GM12878 (cell line): ENCODE measurements at regions not wholly inside any gene's neighbourhood (a gene's known extent, or its start where the extent isn't known, plus 50 kb on each side); places are given as distances from the start of the nearest gene placed in this dataset.

Experiments
- ATAC-seq: fragments of 200-7000 bp; cut with Tn5 transposase; 3 replicates; pipeline ENCODE4 v1.9.1; 2020; ENCODE audit warnings: mild to moderate bottlenecking, moderate library complexity
- BruUV-seq: library from RNA; stranded (reverse); fragments of 400-500 nt; replicated peaks from 2 replicates; lab custom pipeline; 2021; lab: Mats Ljungman, UMichigan
- CTCF ChIA-PET: fragments of 300-600 bp; sonication (Branson Sonifier 250); formaldehyde crosslinking; extraction: SDS; loops from one replicate; lab custom pipeline; 2021; ENCODE audit warnings: inconsistent platforms; lab: Yijun Ruan, JAX
- POLR2A ChIA-PET: fragments of 350-600 bp; formaldehyde crosslinking; extraction: SDS; loops from one replicate; lab custom pipeline; 2021; ENCODE audit warnings: inconsistent platforms; lab: Charles Lee
- RAD21 ChIA-PET: fragments of 300-600 bp; sonication (Branson Sonifier 250); formaldehyde crosslinking; loops from one replicate; lab custom pipeline; 2023; ENCODE audit warnings: antibody characterized with exemption; ENCODE audit not compliant: unreplicated experiment; lab: Charles Lee
- SMC1A ChIA-PET: fragments of 300-600 bp; sonication (Branson Sonifier 250); formaldehyde crosslinking; loops from one replicate; lab custom pipeline; 2023; ENCODE audit not compliant: unreplicated experiment, uncharacterized antibody; lab: Charles Lee
- DNase-seq: peaks from one replicate; pipeline ENCODE4 v3.0.0-alpha.2; 2011; ENCODE audit warnings: low read depth, low spot score
- FAIRE-seq: peaks from 3 replicates; lab custom pipeline; 2011; peaks lifted over from hg19 to GRCh38; lab: Jason Lieb, UNC
- H2AFZ ChIP-seq: 2 replicates; pipeline ENCODE4 v1.6.0; 2011; ENCODE audit warnings: low read depth, low read length, control low read depth; ENCODE audit not compliant: control insufficient read depth
- H3K27ac ChIP-seq: 2 replicates; pipeline ENCODE4 v1.5.1; 2011; ENCODE audit warnings: control low read depth; ENCODE audit not compliant: control insufficient read depth, insufficient read depth
- H3K27me3 ChIP-seq, 2 experiments: replicated peaks in 1 of 2; 2 replicates each; pipeline versions ENCODE4 v1.6.0 to v1.6.1; 2011; ENCODE audit warnings: low read length in 1 of 2; ENCODE audit not compliant: control insufficient read depth in 2 of 2, insufficient read depth in 2 of 2
- H3K36me3 ChIP-seq, 2 experiments: 2 replicates each; pipeline ENCODE4 v1.5.1; 2011; ENCODE audit warnings: low read length in 1 of 2; ENCODE audit not compliant: control insufficient read depth in 2 of 2, insufficient read depth in 2 of 2
- H3K4me1 ChIP-seq: 2 replicates; pipeline ENCODE4 v1.6.1; 2011; ENCODE audit warnings: mild to moderate bottlenecking, low read length, moderate library complexity, mixed read lengths; ENCODE audit not compliant: control insufficient read depth, insufficient read depth
- H3K4me2 ChIP-seq: 2 replicates; pipeline ENCODE4 v1.6.0; 2011; ENCODE audit warnings: control low read depth; ENCODE audit not compliant: control insufficient read depth, insufficient read depth
- H3K4me3 ChIP-seq: fragments of 200-600 bp; sonication (generic); 2 replicates; pipeline ENCODE4 v1.5.1; 2016
- H3K79me2 ChIP-seq: 2 replicates; pipeline ENCODE4 v1.6.0; 2011; ENCODE audit warnings: low read length; ENCODE audit not compliant: control insufficient read depth, insufficient read depth
- H3K9ac ChIP-seq: 2 replicates; pipeline ENCODE4 v1.8.0; 2011; ENCODE audit warnings: low read length, control low read depth, mixed read lengths; ENCODE audit not compliant: control insufficient read depth, insufficient read depth
- H3K9me3 ChIP-seq: replicated peaks from 3 replicates; pipeline ENCODE4 v1.5.1; 2011; ENCODE audit warnings: mild to moderate bottlenecking, low read length; ENCODE audit not compliant: control insufficient read depth, insufficient read depth
- H4K20me1 ChIP-seq: 2 replicates; pipeline ENCODE4 v1.6.0; 2011; ENCODE audit not compliant: control insufficient read depth, insufficient read depth
- DPF2 ChIP-seq: fragments of 450-650 bp; IDR thresholded peaks from 2 replicates; pipeline ENCODE4 v1.6.1; 2017; ENCODE audit warnings: mild to moderate bottlenecking
- EED ChIP-seq: sonication (generic); IDR thresholded peaks from 2 replicates; pipeline ENCODE4 v1.6.1; 2016; ENCODE audit warnings: antibody characterized with exemption, low read depth
- NR2C1 ChIP-seq: fragments of 450-650 bp; IDR thresholded peaks from 2 replicates; pipeline ENCODE4 v1.6.1; 2017; ENCODE audit warnings: antibody characterized with exemption, mild to moderate bottlenecking, moderate library complexity
- SMAD1 ChIP-seq: fragments of 450-650 bp; IDR thresholded peaks from 2 replicates; pipeline ENCODE4 v1.6.1; 2018; ENCODE audit warnings: mild to moderate bottlenecking, low read depth; ENCODE audit not compliant: partially characterized antibody
- WGBS: methylation state at CpG from one replicate; pipeline ENCODE4 v1.1.6; 2016; ENCODE audit warnings: low lambda C conversion rate; ENCODE audit not compliant: insufficient replicate concordance, insufficient coverage; ENCODE audit errors: missing lambda C conversion rate; 5-methylcytosine and 5-hydroxymethylcytosine counted together
- in situ Hi-C: fragments of 300-500 bp; cut with MboI; formaldehyde crosslinking; loops from 9 replicates; pipeline ENCODE4 v1.14.3; 2018; ENCODE audit warnings: mixed read lengths
- intact Hi-C: fragments of 100-400 bp; cut with micrococcal nuclease; formaldehyde crosslinking; loops from one replicate; pipeline ENCODE4 v1.14.2; 2022; ENCODE audit not compliant: unreplicated experiment
- TF ChIP-seq, protein P1 (sequence below): fragments of 150-350 bp; IDR thresholded peaks from 2 replicates; pipeline ENCODE4 v1.6.1; 2014; ENCODE audit warnings: mild to moderate bottlenecking, low read depth, low read length
- TF ChIP-seq, protein P2 (sequence below): fragments of 450-650 bp; IDR thresholded peaks from 2 replicates; pipeline ENCODE4 v1.6.1; 2017; ENCODE audit warnings: antibody characterized with exemption, mild to moderate bottlenecking, moderate library complexity

DNA sequence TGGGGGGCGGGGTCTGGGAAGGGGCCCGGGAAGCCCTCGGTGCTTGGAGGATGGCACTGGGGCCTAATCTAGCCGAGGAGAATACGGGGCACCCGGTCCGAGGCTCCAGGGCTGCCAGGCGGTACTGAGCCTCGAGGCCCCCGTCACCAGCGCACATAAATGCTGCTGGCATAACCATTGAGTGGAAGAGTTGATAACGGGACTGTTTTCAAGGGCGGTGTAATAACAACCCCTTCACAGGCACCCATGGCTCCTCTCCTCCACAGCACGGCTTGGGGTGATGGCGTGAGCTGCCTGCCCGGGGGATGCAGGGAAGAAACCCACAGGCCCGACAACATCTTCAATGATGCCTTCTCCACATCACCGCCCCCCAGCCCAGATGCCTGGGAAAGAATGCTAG lies 130.7 kb downstream of the FAM53A start:
- H3K9me3 ChIP-seq, result no peaks in the 10 kb centered on the region
- FAIRE-seq, result no peak
- no peaks in the 10 kb centered on the region for H3K27me3 ChIP-seq
- TF ChIP-seq, protein P1, sequence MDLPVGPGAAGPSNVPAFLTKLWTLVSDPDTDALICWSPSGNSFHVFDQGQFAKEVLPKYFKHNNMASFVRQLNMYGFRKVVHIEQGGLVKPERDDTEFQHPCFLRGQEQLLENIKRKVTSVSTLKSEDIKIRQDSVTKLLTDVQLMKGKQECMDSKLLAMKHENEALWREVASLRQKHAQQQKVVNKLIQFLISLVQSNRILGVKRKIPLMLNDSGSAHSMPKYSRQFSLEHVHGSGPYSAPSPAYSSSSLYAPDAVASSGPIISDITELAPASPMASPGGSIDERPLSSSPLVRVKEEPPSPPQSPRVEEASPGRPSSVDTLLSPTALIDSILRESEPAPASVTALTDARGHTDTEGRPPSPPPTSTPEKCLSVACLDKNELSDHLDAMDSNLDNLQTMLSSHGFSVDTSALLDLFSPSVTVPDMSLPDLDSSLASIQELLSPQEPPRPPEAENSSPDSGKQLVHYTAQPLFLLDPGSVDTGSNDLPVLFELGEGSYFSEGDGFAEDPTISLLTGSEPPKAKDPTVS, result no peak
- TF ChIP-seq, protein P2, sequence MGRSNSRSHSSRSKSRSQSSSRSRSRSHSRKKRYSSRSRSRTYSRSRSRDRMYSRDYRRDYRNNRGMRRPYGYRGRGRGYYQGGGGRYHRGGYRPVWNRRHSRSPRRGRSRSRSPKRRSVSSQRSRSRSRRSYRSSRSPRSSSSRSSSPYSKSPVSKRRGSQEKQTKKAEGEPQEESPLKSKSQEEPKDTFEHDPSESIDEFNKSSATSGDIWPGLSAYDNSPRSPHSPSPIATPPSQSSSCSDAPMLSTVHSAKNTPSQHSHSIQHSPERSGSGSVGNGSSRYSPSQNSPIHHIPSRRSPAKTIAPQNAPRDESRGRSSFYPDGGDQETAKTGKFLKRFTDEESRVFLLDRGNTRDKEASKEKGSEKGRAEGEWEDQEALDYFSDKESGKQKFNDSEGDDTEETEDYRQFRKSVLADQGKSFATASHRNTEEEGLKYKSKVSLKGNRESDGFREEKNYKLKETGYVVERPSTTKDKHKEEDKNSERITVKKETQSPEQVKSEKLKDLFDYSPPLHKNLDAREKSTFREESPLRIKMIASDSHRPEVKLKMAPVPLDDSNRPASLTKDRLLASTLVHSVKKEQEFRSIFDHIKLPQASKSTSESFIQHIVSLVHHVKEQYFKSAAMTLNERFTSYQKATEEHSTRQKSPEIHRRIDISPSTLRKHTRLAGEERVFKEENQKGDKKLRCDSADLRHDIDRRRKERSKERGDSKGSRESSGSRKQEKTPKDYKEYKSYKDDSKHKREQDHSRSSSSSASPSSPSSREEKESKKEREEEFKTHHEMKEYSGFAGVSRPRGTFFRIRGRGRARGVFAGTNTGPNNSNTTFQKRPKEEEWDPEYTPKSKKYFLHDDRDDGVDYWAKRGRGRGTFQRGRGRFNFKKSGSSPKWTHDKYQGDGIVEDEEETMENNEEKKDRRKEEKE, result no peak
- TF ChIP-seq NR2C1, result no peak
- no peak for TF ChIP-seq SMAD1
- TF ChIP-seq DPF2, result no peak
- TF ChIP-seq EED, result no peak
- TF ChIP-seq, all 136 proteins: peak for 0
- Histone ChIP-seq H3K36me3 (no peaks in the 10 kb centered on the region), H3K4me3 (no peak overlapping the region), H3K9ac (no peak overlapping the region), H4K20me1 (no peaks in the 10 kb centered on the region), H3K4me1 (no peaks in the 10 kb centered on the region), H2AFZ (no peak overlapping the region), H3K27ac (no peak overlapping the region), H3K79me2 (no peaks in the 10 kb centered on the region), H3K4me2 (no peak overlapping the region)
- ChIA-PET POLR2A (no interaction called here), CTCF (no interaction called here), RAD21 (no interaction called here), SMC1A (no interaction called here)
- intact Hi-C loops (no loop called here), in situ Hi-C loops (no loop called here)
- 38% methylated on average over 16 of the region's 18 CpGs for WGBS
- BruUV-seq, result no TSS peak
- DNase-seq (no peak), ATAC-seq (no peak)
